Dermis microvascular lymphatic vessel endothelial cell (primary cell): ENCODE measurements at regions not wholly inside any gene's neighbourhood (a gene's known extent, or its start where the extent isn't known, plus 50 kb on each side); places are given as distances from the start of the nearest gene placed in this dataset.
A peak's percentile ranks its signal among the peaks of the same experiment; 100 is the strongest.
"Not testable (repeated sequence)": the region's sequence is repeated elsewhere in the genome, so short reads cannot be mapped to it uniquely, and the experiment has no call there.

Experiments used
- DNase-seq, 2 donors: peaks; one replicate each; pipeline versions ENCODE4 v3.0.0 to v3.0.0-alpha.2; 2010; ENCODE audit warnings: low read depth in 2 of 2

DNA sequence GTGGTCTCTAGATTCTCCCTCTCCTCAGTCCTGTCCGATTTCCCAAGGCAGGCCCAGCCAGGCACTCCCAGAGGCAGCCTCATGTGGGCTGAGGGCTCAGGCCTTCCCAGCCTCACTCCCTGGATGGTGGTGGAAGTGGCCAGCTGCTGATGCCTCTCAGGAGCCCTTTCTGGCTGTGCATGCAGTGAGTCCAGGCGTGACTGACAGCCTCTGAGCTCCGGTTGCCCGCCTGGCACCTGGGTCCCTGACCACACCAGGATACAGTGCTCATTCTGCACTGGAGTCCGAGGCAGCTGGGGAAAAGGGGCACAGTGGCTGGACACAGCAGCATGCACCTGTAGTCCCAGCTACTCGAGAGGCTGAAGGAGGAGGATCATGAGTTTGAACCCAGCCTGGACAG, 132.6 kb downstream of the CUL2 start:
- no peak for DNase-seq

DNA sequence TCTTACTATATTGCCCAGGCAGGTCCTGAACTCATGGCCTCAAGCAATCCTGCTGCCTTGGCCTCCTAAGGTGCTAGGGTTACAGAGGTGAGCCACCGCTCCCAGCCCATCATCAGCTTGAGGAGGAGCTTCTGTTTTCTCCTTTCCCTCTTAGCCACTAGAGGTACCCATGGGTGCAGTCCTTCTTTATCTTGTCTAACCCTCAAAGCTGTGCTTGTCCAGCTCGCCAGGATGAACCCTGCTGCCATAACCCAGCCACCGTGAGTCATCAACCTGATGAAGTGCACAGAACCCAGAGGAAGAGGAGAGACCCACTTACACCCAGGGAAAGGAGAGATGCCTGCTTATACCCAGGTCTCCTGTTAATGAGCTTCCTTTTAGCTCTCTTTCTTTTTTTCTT, 133.4 kb downstream of the CUL2 start:
- DNase-seq = no peak

- no peak for DNase-seq
These were observed 134.8 kb downstream of the CUL2 start for GRCh38 chr10:34955391-34955790.

GRCh38 chr10:34954142-34954541, 136.0 kb downstream of the CUL2 start:
- no peak for DNase-seq

DNA sequence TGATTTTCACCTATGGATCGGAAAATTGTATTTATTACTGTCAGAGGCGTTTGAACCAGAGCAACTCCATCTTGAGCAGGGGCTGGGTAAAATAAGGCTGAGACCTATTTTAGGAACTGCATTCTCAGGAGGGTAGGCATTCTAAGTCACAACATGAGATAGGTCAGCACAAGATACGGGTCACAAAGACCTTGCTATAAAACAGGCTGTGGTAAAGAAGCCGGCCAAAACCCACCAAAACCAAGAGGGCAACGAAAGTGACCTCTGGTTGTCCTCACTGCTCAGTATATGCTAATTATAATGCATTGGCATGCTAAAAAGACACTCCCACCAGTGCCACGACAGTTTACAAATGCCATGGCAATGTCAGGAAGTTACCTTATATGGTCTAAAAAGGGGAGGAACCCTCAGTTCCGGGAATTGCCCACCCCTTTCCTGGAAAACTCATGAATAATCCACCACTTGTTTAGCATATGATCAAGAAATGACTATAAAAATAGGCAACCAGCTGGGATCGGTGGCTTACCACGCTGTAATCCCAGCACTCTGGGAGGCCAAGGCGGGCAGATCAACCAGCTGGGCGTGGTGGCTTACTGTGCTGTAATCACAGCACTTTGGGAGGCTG, 136.3 kb upstream of the PARD3 start:
- not testable (repeated sequence) for DNase-seq

GRCh38 chr10:34945951-34946522, 130.9 kb upstream of the PARD3 start:
- DNase-seq = not testable (repeated sequence)

DNA sequence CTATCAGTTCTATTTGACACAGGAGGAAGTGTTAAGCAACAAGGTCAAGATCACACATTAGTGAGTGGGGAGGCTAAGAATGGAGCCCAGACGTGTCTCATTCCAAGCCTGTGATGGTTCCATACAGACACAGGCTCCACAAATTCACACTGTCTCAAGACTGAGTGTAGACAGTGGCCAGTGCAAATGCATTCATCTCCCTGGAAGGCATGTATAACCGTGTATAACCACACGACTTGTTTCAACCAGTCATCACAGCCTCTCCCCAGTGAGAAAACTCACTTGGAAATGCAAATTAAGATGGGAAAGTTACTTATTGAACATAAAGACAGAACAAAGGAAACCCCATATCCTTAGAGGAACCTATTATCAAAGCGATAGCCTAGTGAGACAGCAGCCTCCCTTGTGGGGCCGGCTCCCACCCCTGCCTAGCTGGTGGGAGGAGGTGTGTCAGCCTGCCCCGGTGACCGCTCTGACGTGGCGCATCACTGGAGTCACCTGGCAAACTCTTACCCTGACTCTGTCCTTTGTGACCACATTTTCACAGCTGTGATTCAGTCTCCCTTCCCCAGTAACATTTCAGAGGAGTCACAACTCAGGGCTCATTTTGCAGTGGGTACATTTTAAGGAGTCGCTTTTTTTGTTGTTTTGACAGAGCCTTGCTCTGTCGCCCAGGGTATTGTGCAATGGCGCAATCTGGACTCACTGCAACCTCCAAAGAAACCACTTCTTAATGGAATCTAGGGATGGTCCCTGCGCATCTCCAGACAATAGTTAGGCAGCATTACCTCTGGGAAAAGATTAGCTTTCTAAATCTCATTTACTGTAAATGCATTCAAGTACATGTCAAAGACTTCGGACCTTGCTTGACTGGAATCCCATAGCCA, 126.6 kb upstream of the PARD3 start:
- DNase-seq = no peak

GRCh38 chr10:34940436-34940835, 125.3 kb upstream of the PARD3 start:
- DNase-seq = peak in 1 of 2 donors; percentile 23

- no peak for DNase-seq
These were observed 123.2 kb upstream of the PARD3 start for GRCh38 chr10:34938399-34938670.

- DNase-seq = peak; percentile 9 to 42
These were observed 122.7 kb upstream of the PARD3 start for GRCh38 chr10:34937643-34938398.

GRCh38 chr10:34936061-34936460, 121.0 kb upstream of the PARD3 start:
- no peak for DNase-seq

GRCh38 chr10:34933676-34934075, 118.6 kb upstream of the PARD3 start:
- no peak for DNase-seq

GRCh38 chr10:34932235-34932634, 117.1 kb upstream of the PARD3 start:
- no peak for DNase-seq

GRCh38 chr10:34931216-34931615, 116.1 kb upstream of the PARD3 start:
- no peak for DNase-seq

- no peak for DNase-seq
These were observed 107.0 kb upstream of the PARD3 start for GRCh38 chr10:34922138-34922537.

GRCh38 chr10:34920578-34920977, 105.5 kb upstream of the PARD3 start:
- no peak for DNase-seq

DNA sequence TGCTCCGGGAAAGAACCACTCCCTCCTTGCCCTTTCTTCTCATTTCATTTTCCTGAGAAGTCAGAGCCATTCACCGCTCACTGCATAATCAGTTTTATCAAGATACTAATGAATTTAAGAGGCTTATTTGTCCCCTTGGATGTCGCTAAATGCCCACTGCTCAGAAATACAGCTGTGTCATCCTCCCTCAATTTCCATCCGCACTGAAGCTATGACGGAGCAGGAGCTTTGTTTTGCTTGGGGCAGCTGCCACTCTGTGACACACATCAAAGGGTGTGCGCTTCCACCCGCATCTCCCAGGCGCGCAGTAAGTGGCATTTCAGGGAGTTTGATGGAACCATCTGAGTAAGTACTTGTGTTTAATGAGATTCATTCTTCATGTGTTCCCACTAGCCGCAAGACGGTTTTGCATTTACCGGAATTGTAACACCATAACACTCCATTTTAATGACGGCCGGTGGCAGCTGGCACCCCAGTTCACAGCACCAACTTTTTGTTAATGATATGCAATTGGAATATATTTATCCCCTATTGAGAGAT, 103.8 kb upstream of the PARD3 start:
- no peak for DNase-seq

GRCh38 chr10:34918060-34918775, 103.1 kb upstream of the PARD3 start:
- DNase-seq = no peak

- no peak for DNase-seq
These were observed 101.2 kb upstream of the PARD3 start for GRCh38 chr10:34916314-34916713.

DNA sequence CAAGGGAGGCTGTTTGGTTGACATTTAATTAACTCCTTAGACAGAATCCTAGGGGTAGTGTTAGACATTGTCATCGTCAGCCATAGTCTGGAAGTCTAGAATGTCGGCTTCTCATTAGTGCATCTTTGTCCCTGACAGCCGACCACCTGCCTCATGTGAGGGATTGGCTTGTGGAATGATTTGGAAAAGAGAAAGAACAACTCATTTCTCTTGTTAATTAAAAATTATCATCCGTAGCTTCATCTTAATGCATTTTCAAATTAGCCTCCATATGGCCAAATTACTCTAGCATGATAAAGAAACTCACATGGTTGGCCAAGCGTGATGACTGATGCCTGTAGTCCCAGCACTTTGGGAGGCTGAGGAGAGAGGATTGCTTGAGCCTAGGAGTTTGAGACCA, 97.7 kb upstream of the PARD3 start:
- no peak for DNase-seq

DNA sequence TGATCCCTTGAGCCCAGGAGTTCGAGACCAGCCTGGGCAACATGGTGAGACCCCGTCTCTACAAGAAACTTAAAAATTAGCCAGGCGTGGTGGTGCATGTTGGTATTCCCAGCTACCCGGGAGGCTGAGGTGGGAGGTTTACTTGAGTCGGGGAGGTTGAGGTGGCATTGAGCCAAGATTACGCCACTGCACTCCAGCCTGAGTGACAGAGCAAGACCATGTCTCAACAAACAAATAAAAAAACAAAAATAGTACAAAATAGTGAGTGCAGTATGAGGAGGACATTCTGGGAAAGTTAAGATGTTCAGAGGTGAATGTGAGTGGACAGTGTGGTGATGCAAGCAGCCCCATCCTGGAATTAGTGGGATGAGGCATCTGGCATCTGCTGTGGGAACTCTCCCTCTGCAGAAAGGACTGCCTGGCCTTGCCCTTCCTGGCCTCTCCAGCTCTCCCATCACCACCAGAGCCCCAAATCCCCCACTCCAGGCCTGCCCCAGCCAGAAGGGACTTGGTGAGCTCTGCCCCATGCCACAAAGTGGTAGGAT, 96.6 kb upstream of the PARD3 start:
- DNase-seq = no peak
